Endometrium (tissue), 2 donors: ENCODE measurements at regions not wholly inside any gene's neighbourhood (a gene's known extent, or its start where the extent isn't known, plus 50 kb on each side); places are given as distances from the start of the nearest gene placed in this dataset.
A peak's percentile ranks its signal among the peaks of the same experiment; 100 is the strongest.
"Not testable (repeated sequence)": the region's sequence is repeated elsewhere in the genome, so short reads cannot be mapped to it uniquely, and the experiment has no call there.

Experiments
- FAIRE-seq: peaks from 2 replicates; lab custom pipeline; 2012; peaks lifted over from hg19 to GRCh38; lab: Jason Lieb, UNC
- donor health status: control.
- donor health status: control.

DNA sequence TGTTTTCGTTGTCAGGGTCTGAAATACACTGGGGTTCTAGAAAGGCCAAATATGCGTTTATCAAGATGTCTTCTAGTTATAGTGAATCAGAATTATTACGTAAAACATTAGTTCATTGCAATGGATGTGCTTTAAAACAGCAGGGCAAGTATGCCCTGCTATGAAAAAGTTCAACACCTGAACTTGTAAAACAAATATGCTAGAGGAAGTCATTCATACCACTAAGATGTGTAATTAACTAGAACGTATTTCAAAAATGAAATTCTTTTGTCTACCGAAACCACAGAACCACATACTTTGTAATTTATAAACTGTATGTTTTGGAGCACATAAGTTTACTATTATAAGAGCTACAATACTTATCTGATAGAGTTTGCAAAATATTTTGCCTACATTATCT, 266.2 kb downstream of the KCTD12 start:
- no peak for FAIRE-seq

DNA sequence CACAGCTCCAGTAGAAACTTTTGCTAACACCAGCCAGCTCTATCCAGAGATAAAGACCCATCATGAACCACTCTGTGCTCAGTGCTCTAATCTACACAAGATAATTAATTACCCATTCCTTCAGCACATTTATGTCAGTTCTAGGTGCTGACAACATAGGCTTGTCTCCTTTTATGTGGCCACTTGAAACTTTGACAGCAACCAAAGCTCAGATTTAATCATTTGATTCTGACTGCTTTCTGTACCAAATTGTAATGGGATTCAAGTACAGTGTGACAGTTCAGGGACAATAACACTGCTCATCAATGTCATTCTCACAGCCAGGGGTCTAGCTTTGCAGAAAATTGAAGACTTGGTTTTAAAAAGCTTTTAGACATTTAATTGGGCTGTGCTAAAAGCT, 266.6 kb downstream of the KCTD12 start:
- no peak for FAIRE-seq

DNA sequence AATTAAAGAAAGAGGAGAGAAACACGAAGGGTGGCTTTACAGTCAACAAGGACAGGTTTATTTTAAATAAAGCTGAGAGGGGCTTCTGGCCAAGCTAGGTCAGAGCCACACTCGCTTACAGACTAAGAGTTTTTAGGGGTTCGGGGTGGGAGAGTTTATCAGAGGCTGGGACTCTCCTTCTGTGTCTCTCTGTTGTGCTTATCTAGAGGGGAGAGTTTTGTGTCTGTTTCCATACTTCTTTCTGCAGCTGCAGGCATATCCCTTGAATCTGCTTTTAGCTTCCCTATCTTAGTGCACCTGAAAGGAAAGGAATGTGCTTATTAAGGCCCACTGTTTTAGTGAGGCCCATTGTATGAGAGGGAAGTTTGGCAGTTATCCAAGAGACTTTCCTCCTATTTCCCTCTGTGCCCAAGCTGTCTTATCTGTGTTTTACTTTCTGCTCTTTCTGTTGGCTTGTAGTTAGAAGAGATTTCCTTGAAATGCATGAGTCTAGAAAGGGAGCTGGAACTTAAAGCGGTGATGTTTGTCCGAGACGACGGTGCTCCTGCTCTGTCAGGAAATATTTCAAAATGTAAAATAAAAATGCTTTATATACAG, 275.3 kb downstream of the KCTD12 start:
- FAIRE-seq, result no peak

DNA sequence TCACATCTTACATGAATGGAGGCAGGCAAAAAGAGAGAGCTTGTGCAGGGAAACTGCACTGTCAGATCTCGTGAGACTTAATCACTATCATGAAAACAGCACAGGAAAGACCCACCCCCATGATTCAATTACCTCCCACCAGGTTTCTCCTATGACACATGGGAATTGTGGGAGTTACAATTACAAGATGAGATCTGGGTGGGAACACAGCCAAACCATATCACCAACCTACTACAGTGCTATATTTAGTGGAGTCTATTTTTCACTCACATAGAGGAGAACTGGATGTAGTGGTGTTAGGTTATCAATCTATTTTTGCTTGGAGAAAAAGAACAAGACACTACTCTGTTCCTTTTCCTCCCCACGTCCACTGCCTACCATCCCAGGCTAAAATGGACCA, 276.6 kb downstream of the KCTD12 start:
- no peak for FAIRE-seq

DNA sequence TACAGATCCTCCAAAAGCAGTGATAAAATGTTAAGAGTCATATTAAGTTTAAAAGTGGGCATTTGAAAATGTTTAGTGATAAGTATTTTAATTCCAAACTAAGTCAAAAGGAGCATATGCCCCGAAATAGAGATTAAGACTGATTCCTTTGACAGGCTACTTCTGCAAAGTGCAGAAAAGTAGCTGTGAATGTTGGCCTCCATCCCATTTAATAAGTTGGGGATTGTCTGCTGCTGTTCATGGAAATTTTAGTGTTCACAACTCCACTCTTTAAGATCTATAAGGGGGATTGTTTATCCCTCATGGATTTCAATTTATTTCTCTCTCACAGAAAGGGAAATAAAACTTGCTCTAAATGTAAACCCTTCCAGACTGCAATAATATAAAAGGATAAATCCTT, 278.3 kb downstream of the KCTD12 start:
- no peak for FAIRE-seq

DNA sequence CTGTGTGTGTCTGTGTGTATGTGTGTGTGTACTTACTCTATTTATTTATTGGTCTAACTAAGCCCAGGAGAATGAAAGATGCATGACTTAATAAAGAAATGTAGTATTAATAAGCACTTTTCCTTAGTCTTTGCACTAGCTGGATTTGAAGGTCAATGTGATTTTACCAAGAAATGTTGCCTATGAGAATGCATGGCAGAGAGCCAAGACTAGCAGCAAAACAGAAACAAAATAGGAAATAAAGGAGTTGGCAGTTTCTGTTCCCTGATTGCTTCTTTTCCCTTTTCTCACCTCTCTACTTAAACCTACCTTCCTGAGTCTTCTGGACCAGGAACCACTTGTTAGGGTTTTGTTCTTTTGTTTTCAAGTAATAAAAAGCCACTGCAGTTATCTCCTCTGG, 286.1 kb downstream of the KCTD12 start:
- no peak for FAIRE-seq

DNA sequence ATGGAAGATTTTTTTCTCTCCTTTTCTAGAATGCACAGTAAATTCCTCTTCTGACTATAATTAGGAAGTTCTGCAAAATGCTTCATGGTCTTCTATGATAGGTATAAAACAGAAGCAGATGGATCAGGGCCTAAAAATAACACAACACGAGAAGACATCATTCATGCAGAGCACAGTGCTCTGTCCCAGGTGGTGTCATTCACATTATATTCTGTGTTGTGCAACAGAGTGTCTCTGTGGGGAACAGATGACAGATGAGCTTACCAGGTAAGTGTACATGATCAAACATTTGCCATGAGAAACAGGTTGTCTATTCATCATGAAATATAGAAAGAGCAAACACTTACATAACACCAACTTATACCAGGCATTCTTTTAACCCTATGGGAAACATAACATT, 288.3 kb downstream of the KCTD12 start:
- no peak for FAIRE-seq

DNA sequence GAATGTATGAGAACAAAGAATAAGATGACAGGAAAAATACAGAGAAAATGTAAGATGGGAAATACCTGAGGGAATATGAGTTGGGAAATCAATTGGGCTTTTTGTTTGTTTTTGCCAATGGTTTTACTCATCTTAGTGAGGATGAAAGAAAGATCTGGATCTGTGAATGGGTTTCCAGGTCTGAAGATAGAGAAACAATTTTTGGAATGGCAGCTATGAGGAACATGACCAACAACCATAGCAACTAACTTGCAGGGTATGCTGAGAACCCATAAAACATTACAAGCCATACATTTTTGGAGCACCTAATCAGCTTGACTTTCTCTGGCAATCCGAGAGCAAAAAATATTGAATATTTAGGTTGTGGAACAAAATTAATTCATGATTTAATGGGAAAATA, 290.0 kb downstream of the KCTD12 start:
- no peak for FAIRE-seq

DNA sequence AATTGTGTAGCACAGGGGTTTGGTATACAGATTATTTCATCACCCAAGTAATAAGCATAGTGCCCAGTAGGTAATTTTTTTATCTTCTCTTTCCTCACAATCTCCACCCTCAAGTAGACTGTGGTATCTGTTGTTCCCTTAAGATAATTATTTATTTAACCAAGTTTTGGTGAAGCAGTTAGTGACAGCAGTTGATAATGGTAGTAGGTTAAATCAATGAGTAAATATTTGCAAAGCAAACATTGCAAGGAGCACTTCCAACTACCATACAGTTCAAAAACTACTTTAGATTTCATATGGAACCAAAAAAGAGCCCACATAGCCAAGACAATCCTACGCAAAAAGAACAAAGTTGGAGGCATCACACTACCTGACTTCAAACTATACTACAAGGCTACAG, 291.8 kb downstream of the KCTD12 start:
- FAIRE-seq, result no peak

DNA sequence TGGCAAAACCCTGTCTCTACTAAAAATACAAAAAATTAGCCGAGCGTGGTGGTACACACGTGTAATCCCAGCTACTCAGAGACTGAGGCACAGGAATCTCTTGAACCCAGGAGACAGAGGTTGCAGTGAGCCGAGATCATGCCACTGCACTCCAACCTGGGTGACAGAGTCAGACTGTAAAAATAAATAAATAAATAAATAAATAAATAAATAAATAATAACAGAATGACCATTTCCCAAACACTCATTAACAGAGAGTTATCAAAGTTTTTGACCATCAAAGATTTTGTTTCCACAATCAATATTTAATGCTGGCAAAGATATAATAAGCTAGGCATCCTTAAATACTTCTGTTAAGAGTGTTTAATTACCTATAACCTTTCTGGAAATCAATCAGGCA, 299.4 kb downstream of the KCTD12 start:
- FAIRE-seq, result no peak

DNA sequence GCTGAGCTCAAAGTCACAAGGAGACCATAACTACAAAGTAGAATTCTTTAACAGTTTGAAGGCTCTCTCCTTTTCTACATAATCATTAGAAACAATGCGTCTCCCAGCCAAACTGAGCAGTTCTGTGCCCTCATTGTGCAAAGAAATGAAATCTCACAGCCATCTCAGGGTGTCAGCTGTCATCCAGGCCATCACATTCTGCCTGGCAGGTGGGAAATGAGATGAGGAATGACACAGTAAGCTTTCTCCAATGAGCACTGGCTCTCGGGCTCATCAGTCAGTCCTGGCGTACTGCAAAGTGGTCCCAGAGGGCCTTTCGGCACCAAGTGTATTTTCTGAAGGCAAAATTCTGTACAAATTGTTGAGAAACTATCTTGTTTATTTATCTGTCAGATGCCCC, 306.5 kb downstream of the KCTD12 start:
- no peak for FAIRE-seq

DNA sequence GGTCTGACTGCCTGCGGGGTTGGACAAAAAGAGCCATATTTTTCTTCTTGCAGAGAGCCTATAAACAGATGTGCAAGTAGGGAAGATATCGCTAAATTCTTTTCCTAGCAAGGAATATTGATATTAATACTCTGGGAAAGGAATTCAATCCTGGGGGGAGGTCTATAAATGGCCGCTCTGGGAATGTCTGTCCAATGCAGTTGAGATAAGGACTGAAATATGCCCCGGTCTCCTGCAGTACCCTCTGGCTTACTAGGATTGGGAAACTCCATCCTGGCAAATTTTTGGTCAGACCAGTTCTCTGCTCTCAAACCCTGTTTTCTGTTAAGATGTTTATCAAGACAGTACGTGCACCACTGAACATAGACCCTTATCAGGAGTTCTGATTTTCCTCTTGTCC, 310.6 kb downstream of the KCTD12 start:
- FAIRE-seq, result not testable (repeated sequence)

DNA sequence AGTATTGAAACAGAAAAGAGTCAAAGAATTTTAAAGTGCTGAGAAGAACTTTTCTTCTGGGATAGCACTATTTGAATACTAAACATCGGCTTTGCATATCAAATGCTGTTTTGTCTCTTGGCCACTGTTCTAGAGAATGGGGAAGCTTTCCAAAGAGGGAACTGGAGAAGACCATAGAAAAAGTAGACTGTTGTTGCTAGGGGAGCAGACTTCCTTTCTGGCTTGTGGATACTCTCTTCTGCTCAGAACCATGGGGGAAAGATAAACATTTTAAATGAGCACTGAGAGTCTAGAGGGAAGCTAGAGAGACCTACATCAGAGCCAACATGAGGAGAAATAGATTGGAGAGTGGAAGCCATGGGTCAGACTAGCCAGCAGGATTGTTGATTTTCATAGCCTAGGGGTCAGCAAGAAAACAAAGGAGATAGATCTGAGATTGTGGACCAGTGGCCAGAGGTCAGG, 315.7 kb downstream of the KCTD12 start:
- FAIRE-seq, result no peak

DNA sequence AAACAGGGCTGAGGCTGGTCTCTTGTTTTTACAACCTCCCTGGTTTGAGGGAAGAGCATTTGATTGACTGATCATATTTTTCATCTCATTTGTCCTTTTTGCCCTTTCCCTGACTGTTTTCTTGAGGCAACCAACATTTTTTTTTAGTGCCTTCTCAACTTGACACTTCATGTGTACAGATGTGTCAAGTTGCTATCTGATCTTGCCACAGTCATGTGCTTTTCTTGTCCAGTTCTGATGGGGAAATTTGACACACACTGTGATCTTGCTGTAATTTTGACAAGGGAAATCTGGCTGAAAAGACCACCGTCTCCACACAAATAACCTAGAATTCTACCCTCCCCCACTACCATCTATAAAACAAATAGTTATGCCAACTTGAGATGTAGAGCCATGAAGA, 329.6 kb downstream of the KCTD12 start:
- FAIRE-seq, result no peak

DNA sequence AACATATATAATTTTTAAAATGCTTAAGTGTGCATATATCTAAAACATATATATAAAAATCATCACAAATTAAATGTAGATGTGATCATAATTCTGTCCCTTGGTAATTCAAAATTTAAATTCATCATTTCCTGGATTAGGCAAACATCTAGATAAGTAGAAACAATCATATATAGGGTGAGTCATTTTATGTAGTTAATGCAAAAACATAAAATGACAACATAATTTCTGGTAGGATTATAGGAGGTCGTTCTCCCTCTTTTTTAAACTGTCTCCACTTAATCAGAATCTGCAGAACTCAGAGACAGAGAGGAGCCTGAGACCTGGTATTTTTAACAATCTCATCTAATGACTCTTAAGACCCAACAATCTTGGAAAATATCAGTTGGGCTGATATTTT, 333.4 kb downstream of the KCTD12 start:
- no peak for FAIRE-seq

DNA sequence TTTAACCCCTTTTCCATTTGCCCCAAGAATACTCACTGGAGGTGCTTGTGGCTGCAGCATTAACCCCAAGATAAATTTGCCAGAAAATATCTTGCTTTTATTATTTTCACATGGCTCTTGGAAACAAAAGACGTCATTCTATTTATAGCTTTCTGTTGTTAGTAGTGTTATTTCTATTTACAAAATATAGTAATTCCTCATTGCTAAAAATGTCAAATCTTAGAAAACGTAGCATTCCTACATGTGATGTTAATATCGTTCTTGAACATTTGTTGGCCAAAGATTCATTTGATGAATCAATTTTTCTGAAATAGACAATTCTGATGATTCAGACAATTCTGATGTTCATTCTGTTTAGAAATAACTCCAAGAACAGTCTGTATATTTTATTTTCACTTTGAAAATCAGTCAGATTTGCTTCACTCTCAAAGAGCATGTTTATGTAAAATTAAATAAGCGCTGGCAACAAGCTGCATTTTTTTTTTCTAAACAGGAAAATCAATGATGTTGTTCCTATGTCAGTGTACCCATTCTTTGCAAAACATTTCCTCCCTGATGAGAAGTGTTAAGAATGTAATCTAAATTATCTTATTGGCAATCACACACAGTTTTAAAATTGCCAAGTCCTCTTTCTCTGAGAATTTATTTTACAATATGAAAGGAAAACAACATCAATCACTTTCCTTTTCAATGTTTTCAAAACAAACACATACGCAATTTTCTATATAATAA, 334.0 kb downstream of the KCTD12 start:
- FAIRE-seq, result peak; percentile 60

DNA sequence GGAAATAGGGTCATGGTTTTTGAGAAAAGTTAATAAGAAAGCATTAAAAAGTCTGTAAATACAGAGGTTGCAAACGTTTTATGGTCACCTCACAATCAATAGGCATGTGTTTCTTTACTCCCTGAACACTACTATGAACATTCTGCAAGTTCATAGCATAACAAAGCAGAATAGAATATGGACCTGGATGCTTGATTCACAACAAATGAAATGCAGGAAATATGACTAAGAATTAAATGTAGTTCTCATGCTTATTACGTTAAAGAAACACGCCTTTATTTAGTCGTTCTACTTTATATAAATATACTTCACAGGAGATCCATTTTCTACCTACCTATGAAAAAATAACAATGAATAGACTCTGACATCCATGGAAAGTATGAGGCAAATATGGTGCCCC, 344.0 kb downstream of the KCTD12 start:
- FAIRE-seq, result no peak

DNA sequence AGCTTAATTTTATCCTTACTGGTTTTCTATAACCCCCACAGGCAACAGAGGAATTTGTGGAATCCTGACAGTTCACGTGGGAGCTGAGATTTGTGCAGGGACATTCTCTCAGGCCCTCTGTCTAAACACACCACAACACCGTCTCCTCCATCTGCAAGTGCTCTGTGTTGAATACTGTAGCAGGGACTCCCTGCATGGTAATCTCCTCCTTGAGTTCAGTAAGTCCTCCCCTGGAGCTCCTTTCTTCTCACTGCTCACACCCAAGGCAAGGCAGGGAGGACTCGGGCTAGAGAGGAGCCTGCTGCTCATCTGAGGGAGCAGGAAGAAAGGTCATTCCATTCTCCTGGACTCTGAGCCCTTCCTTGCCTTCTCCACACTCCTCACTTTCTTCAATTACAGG, 348.2 kb downstream of the KCTD12 start:
- FAIRE-seq, result no peak

DNA sequence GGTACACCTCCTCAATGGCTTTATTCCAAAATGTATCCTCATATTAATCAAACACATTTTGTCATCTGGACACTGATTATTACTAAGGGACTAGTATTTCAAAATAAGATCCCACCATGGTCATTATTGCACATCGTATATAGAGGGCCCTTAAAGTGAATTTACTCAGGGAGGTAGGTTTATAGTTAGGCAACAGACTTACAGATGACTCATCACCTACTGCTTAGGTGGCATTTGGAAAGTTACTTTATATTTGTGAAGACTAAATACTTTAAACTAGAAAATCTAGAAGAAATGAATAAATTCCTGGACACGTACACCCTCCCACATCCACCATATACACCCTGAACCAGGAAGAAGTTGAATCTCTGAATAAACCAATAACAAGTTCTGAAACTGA, 353.0 kb downstream of the KCTD12 start:
- no peak for FAIRE-seq

DNA sequence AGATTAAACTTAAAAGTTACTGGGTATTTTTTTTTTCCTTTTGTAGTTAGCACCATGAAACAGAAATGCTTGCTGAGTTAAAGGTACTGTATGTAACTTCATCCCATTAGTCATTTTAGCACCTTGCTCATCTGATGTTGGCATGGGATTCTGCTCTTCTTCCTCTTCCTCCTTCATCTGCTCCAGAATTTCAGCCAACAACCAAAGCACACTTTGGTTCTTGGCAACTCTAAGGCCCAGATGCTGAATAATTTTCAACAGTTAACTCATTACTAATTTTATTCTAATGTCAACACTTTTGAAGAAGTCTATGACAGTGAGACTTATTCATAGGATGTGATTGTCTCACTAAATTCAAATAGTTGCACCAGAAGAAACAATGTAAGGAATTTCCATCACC, 359.2 kb downstream of the KCTD12 start:
- no peak for FAIRE-seq

DNA sequence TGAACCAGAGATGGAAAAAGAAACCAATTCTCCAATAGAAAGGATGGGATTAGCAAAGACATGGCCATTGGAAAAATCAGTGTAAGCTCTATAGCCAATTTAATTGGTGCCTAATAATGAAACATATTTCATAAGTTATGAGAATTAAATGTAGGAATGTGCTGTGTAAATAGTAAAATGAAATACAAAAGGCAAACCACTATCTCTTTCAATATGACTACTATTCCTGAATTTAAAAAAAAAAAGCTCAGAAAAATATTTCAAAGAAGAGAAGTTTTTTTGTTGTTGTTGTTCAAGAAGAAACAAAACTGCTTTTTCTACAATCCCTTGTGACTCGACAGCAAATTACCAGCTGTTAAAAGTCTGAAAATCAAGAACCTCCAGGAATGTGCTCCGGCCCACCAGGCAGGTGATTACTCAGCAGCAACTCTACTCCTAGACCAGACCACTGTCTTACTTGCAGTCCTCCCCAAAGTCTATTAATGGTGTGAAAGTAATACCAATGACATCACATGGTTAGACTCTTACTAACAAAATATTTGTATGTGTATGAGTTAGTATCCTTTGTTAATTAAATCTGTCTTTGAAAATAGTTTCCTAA, 362.4 kb downstream of the KCTD12 start:
- FAIRE-seq, result no peak

DNA sequence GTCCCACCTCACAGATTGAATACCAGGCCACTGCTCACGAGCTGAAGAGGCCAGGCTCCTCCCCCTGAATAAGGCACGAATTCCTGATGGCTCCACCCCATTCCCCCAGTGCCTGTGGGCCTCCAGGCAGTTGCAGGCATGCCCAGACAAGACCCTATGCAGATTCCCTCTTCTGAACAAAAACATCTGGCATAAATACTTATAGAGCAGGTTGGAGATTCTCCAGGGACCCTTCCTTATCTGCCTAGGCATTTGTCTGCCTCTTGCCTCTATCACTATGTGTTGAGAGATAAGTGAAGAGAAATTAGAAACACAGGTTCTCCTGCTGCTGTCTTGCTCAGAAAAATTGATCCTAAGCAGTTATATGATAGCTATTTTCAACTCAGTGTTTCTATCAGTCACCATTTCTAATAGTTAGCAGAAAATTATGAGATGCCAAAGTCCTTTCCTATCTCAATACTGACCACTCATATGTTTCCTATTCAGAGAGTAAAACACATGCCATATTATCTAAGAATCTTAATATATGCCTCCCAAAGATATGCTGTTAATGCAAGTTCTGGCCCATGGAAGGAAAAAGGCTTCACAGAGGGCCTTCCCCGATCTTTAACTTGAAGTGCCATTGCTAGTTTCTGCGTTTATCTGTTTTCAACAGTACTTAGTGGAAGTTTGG, 364.0 kb downstream of the KCTD12 start:
- no peak for FAIRE-seq

DNA sequence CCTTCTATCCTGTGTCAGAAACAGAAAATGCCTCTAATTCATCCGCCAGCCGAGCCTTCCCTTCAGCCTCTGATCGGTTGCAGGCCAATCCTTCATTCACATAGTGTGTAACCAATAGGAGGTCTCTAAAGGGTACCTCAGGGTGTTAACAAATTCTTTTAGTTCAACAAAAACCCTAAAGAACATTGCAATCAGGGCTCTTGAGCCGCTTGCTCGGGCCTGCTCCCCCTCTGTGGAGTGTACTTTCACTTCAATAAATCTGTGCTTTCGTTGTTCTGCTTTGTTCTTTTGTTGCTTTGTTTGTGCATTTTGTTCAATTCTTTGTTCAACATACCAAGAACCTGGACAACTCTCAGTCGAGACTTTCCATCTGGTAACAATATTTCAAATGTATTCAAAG, 366.5 kb downstream of the KCTD12 start:
- FAIRE-seq, result no peak
